ENCODE measurements at regions not wholly inside any gene's neighbourhood (a gene's known extent, or its start where the extent isn't known, plus 50 kb on each side); places are given as distances from the start of the nearest gene placed in this dataset.

DNA sequence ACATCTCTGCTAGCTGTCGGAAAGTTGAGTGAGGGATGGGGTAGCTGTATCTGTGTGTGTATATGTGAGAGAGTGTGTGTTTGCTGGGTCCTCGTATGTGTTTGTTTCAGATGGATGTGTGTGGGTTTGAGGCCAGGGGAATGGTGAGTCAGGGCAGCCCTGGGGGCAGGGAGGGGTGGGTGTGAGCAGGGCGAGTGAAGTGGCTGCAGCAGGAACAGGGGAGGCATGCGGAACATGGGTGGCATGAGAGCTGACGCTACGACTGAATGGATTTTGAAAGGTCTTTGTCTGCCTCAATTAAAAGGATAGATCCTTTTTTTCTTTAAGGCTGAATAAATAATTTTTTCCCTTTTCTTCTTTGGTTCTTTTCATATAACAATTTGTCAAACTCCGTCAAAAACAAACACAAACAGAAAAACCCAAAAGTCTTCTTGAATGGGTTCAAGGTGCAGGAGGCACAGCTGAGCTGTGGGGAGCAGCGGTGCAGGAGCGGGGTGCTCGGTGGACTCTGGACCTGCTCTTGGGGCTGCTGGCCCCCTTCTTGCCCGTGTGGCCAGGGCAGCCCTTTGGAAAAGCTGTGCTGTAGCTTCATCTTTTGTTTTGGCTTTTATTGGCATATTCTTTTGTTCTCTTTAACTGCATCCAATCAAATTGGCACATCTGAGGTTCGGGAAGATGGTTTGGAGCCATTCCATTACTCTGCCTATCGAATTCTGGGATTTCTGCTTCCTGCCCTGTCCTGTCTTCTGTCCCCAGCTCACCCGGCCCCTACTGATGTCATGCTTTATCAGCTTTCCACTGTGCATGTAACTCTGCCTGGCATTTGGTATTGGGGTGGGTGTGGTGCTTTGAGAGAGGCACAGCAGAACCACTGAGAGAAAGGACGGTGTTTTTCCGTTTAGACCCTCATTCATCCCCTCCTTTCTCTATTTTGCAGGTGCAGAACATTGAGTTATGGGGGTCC is 80.1 kb downstream of the ADAMTS15 start:
- no peak for TF ChIP-seq CTCF (optimal IDR thresholded peaks at IDR 0.05 in 1 of 3, IDR thresholded peaks at IDR 0.05 in 1 of 3, conservative IDR thresholded peaks at IDR 0.05 in 1 of 3; ENCODE audit: extremely low read depth in 1 of 3, insufficient read depth in 2 of 3, low read length in 3 of 3)
- no peak for TF ChIP-seq EZH2 (IDR thresholded peaks at IDR 0.05; ENCODE audit: low read length)
